GM18505 (cell line): ENCODE measurements at regions not wholly inside any gene's neighbourhood (a gene's known extent, or its start where the extent isn't known, plus 50 kb on each side); places are given as distances from the start of the nearest gene placed in this dataset.

Experiments used
- ATAC-seq: cut with Tn5 transposase; IDR thresholded peaks from one replicate; pipeline ENCODE4 v1.9.1; 2021; ENCODE audit not compliant: unreplicated experiment
- POLR2A ChIP-seq: IDR thresholded peaks from 4 replicates; pipeline ENCODE4 v1.6.1; 2011; ENCODE audit warnings: borderline replicate concordance; ENCODE audit not compliant: insufficient read depth, insufficient read length; ENCODE audit errors: extremely low read depth

GRCh38 chr9:107547772-107548297 lies 58.3 kb upstream of the KLF4 start:
- ATAC-seq = no peak
- no peak for TF ChIP-seq POLR2A

- TF ChIP-seq POLR2A = no peak
- ATAC-seq = no peak
Observed at GRCh38 chr9:107547303-107547702, 57.7 kb upstream of the KLF4 start.

GRCh38 chr9:107546859-107547258 lies 57.3 kb upstream of the KLF4 start:
- no peak for TF ChIP-seq POLR2A
- ATAC-seq = no peak

GRCh38 chr9:107545036-107545435 lies 55.5 kb upstream of the KLF4 start:
- no peak for ATAC-seq
- no peak for TF ChIP-seq POLR2A

GRCh38 chr9:107542411-107543157 lies 53.0 kb upstream of the KLF4 start:
- no peak for ATAC-seq
- no peak for TF ChIP-seq POLR2A

- ATAC-seq = no peak
- TF ChIP-seq POLR2A = no peak
Observed at GRCh38 chr9:107541523-107541922, 52.0 kb upstream of the KLF4 start.

- ATAC-seq = no peak
- no peak for TF ChIP-seq POLR2A
Observed at GRCh38 chr9:107540164-107540561, 50.6 kb upstream of the KLF4 start.

- TF ChIP-seq POLR2A = no peak
- ATAC-seq = no peak
Observed at GRCh38 chr9:107539427-107540163, 50.0 kb upstream of the KLF4 start.
